Astrocyte (in vitro differentiated cells and primary cell): ENCODE measurements at regions not wholly inside any gene's neighbourhood (a gene's known extent, or its start where the extent isn't known, plus 50 kb on each side); places are given as distances from the start of the nearest gene placed in this dataset.
A peak's percentile ranks its signal among the peaks of the same experiment; 100 is the strongest.

Experiments
- DNase-seq: peaks from one replicate; pipeline ENCODE4 v3.0.0-alpha.2; 2010; ENCODE audit warnings: low read depth
- FAIRE-seq: peaks from 2 replicates; lab custom pipeline; 2011; peaks lifted over from hg19 to GRCh38; lab: Jason Lieb, UNC
- H2AFZ ChIP-seq: 2 replicates; pipeline ENCODE4 v1.6.0; 2012; ENCODE audit warnings: low read depth, low read length, inconsistent platforms
- H3K27ac ChIP-seq: 2 replicates; pipeline ENCODE4 v1.5.1; 2011; ENCODE audit warnings: low read depth, low read length, inconsistent platforms
- H3K27me3 ChIP-seq: 2 replicates; pipeline ENCODE4 v1.6.0; 2011; ENCODE audit warnings: low read length, inconsistent platforms; ENCODE audit not compliant: insufficient read depth
- H3K36me3 ChIP-seq: 2 replicates; pipeline ENCODE4 v1.5.1; 2011; ENCODE audit warnings: low read length, inconsistent platforms; ENCODE audit not compliant: insufficient read depth
- H3K4me1 ChIP-seq: 2 replicates; pipeline ENCODE4 v1.5.1; 2011; ENCODE audit warnings: low read length, inconsistent platforms; ENCODE audit not compliant: insufficient read depth
- H3K4me2 ChIP-seq: 2 replicates; pipeline ENCODE4 v1.6.0; 2012; ENCODE audit warnings: low read length, inconsistent platforms
- H3K4me3 ChIP-seq: 2 replicates; pipeline ENCODE4 v1.5.1; 2011; ENCODE audit warnings: low read depth, mild to moderate bottlenecking, low read length, inconsistent platforms; ENCODE audit not compliant: insufficient read depth
- H3K79me2 ChIP-seq: 2 replicates; pipeline ENCODE4 v1.6.0; 2012; ENCODE audit warnings: mild to moderate bottlenecking, low read length, inconsistent platforms; ENCODE audit not compliant: insufficient read depth
- H3K9ac ChIP-seq: 2 replicates; pipeline ENCODE4 v1.6.0; 2012; ENCODE audit warnings: mild to moderate bottlenecking, low read length, inconsistent platforms
- H3K9me3 ChIP-seq: 2 replicates; pipeline ENCODE4 v1.5.1; 2012; ENCODE audit warnings: low read depth, mild to moderate bottlenecking, low read length, inconsistent platforms; ENCODE audit not compliant: insufficient read depth
- H4K20me1 ChIP-seq: 2 replicates; pipeline ENCODE4 v1.6.0; 2012; ENCODE audit warnings: low read length, inconsistent platforms; ENCODE audit not compliant: insufficient read depth
- H3K27ac Mint-ChIP-seq: one replicate; pipeline ENCODE4 v1.8.0; 2021; ENCODE audit warnings: mild to moderate bottlenecking, mixed read lengths; ENCODE audit not compliant: unreplicated experiment
- H3K27me3 Mint-ChIP-seq: one replicate; pipeline ENCODE4 v1.8.0; 2021; ENCODE audit warnings: low read depth, mixed read lengths; ENCODE audit not compliant: unreplicated experiment
- H3K36me3 Mint-ChIP-seq: one replicate; pipeline ENCODE4 v1.8.0; 2021; ENCODE audit warnings: low read depth, mixed read lengths; ENCODE audit not compliant: unreplicated experiment
- H3K4me1 Mint-ChIP-seq: one replicate; pipeline ENCODE4 v1.8.0; 2021; ENCODE audit warnings: low read depth, mixed read lengths; ENCODE audit not compliant: unreplicated experiment
- H3K4me3 Mint-ChIP-seq: one replicate; pipeline ENCODE4 v1.8.0; 2021; ENCODE audit warnings: mild to moderate bottlenecking, moderate library complexity, mixed read lengths; ENCODE audit not compliant: unreplicated experiment
- H3K9me3 Mint-ChIP-seq: one replicate; pipeline ENCODE4 v1.8.0; 2021; ENCODE audit warnings: mild to moderate bottlenecking, mixed read lengths; ENCODE audit not compliant: unreplicated experiment
- EZH2 ChIP-seq: IDR thresholded peaks from 2 replicates; pipeline ENCODE4 v1.6.1; 2012; ENCODE audit warnings: mild to moderate bottlenecking, low read length, inconsistent platforms; ENCODE audit not compliant: insufficient read depth
- TF ChIP-seq, protein P1 (sequence below): IDR thresholded peaks from 2 replicates; pipeline ENCODE4 v1.5.1; 2011; ENCODE audit warnings: low read depth, mild to moderate bottlenecking, inconsistent platforms, low read length, moderate library complexity; ENCODE audit not compliant: insufficient read depth

DNA sequence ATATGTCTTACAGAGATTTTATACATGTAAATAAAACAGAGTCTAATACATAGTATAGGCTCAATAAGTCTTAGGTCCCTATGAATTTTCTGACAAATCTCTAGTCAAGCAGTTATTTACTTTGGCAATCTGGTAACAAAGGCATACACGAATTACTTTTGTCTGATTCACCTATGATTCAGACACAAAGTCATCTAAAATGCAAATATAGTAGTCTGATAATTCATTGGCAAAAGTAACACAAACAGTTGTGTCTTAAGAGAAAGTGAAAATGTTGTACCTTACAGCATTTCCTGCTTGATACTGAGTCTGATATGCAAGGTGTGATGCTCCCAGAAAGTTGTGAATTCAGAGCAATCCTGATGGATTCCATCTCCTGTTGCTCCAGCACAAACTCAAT, 209.4 kb upstream of the PRSS1 start:
- Mint-ChIP-seq H3K27ac (no peak overlapping the region), H3K9me3 (no peaks in the 10 kb centered on the region), H3K27me3 (no peaks in the 10 kb centered on the region), H3K4me3 (no peak overlapping the region), H3K4me1 (peaks cover 20% of the 10 kb centered on the region), H3K36me3 (no peaks in the 10 kb centered on the region)
- DNase-seq (peak; percentile 86), FAIRE-seq (no peak)
- Histone ChIP-seq H2AFZ (no peak overlapping the region), H3K9ac (peak overlapping the region; percentile 30), H3K4me2 (peak overlapping the region; percentile 58), H4K20me1 (no peaks in the 10 kb centered on the region), H3K27ac (peak overlapping the region; percentile 71), H3K36me3 (no peaks in the 10 kb centered on the region), H3K9me3 (no peaks in the 10 kb centered on the region), H3K27me3 (no peaks in the 10 kb centered on the region), H3K4me1 (peaks cover 34% of the 10 kb centered on the region), H3K79me2 (no peaks in the 10 kb centered on the region), H3K4me3 (no peak overlapping the region)
- TF ChIP-seq EZH2, result no peak
- TF ChIP-seq, protein P1, sequence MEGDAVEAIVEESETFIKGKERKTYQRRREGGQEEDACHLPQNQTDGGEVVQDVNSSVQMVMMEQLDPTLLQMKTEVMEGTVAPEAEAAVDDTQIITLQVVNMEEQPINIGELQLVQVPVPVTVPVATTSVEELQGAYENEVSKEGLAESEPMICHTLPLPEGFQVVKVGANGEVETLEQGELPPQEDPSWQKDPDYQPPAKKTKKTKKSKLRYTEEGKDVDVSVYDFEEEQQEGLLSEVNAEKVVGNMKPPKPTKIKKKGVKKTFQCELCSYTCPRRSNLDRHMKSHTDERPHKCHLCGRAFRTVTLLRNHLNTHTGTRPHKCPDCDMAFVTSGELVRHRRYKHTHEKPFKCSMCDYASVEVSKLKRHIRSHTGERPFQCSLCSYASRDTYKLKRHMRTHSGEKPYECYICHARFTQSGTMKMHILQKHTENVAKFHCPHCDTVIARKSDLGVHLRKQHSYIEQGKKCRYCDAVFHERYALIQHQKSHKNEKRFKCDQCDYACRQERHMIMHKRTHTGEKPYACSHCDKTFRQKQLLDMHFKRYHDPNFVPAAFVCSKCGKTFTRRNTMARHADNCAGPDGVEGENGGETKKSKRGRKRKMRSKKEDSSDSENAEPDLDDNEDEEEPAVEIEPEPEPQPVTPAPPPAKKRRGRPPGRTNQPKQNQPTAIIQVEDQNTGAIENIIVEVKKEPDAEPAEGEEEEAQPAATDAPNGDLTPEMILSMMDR, result no peak

DNA sequence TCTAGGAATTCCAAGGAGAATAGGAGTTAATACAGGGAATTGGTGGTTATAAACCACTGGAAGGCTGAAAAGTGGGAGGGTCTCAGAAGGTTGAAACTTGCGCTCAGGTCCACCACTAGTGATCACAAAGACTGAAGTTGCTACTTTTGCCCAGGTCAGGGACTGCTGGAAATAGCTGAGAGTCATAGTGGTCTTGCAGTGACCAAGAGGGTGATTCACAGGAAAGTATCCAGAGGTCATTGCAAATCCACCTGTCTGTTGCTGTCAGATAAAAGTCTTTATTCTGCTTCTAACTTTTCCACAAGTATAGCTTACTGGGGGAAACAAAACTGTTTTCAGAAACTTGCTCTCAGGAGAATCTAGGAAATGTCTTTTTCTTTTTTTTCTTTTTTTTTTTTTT, 211.5 kb upstream of the PRSS1 start:
- no peak overlapping the region for H3K9ac ChIP-seq
- H3K4me2 ChIP-seq, result no peak overlapping the region
- H2AFZ ChIP-seq, result no peak overlapping the region
- FAIRE-seq, result no peak
- H3K27me3 Mint-ChIP-seq, result no peaks in the 10 kb centered on the region
- no peaks in the 10 kb centered on the region for H3K79me2 ChIP-seq
- no peak overlapping the region for H3K4me3 Mint-ChIP-seq
- no peak overlapping the region for H3K27ac ChIP-seq
- H3K27me3 ChIP-seq, result no peaks in the 10 kb centered on the region
- no peak for TF ChIP-seq EZH2
- TF ChIP-seq, protein P1, result no peak
- H3K36me3 ChIP-seq, result no peaks in the 10 kb centered on the region
- H3K4me3 ChIP-seq, result no peak overlapping the region
- H3K9me3 ChIP-seq, result no peaks in the 10 kb centered on the region
- DNase-seq, result no peak
- no peaks in the 10 kb centered on the region for H3K9me3 Mint-ChIP-seq
- H3K4me1 Mint-ChIP-seq, result peaks cover 10% of the 10 kb centered on the region
- peaks cover 27% of the 10 kb centered on the region for H3K4me1 ChIP-seq
- H3K36me3 Mint-ChIP-seq, result no peaks in the 10 kb centered on the region
- no peak overlapping the region for H3K27ac Mint-ChIP-seq
- no peaks in the 10 kb centered on the region for H4K20me1 ChIP-seq

DNA sequence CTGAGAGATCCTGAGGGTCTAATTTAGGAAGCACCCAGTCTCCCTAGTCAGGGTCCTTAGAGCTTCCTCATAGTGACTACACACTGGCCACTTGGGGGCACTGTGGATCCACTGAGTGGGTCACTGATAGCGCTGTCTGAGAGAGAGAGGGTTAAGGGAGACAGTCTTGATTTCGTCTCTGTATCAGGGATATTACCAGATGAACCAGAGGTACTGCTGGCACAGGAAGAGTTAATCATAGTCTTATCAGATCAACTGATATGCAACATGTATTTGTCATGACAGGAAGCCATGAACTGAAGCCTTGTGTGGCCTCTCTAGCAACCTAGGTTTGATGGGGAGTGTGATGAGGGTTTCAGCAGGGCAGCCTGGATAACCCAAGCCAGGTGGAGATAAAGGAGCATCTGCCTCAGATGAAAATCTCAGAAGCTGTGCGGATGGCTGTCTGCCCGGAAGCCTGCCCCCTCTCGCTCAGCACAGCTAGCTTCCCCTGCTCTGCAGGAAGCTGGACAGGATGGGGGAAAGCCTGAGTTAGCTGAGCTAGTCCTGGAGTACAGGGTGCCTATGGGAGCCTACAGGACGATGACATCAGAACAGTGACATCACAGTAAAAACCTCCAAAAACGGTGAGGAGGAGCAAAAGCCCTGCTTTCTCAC, 214.0 kb upstream of the PRSS1 start:
- Histone ChIP-seq H3K27ac (peak overlapping the region; percentile 15), H3K9ac (no peak overlapping the region), H3K9me3 (no peaks in the 10 kb centered on the region), H3K27me3 (no peaks in the 10 kb centered on the region), H3K4me1 (peaks cover 23% of the 10 kb centered on the region), H4K20me1 (no peaks in the 10 kb centered on the region), H3K36me3 (no peaks in the 10 kb centered on the region), H3K4me3 (peak overlapping the region; percentile 14), H3K4me2 (peak overlapping the region; percentile 66), H2AFZ (peak overlapping the region; percentile 44), H3K79me2 (no peaks in the 10 kb centered on the region)
- no peaks in the 10 kb centered on the region for H3K9me3 Mint-ChIP-seq
- peak; percentile 71 for DNase-seq
- FAIRE-seq, result no peak
- no peak overlapping the region for H3K27ac Mint-ChIP-seq
- TF ChIP-seq EZH2, result no peak
- TF ChIP-seq, protein P1, result peak; percentile 91
- no peak overlapping the region for H3K4me3 Mint-ChIP-seq
- peaks cover 7% of the 10 kb centered on the region for H3K4me1 Mint-ChIP-seq
- H3K27me3 Mint-ChIP-seq, result no peaks in the 10 kb centered on the region
- H3K36me3 Mint-ChIP-seq, result no peaks in the 10 kb centered on the region
